ENCODE measurements at regions not wholly inside any gene's neighbourhood (a gene's known extent, or its start where the extent isn't known, plus 50 kb on each side); places are given as distances from the start of the nearest gene placed in this dataset.
"Not testable (repeated sequence)": the region's sequence is repeated elsewhere in the genome, so short reads cannot be mapped to it uniquely, and the experiment has no call there.

DNA sequence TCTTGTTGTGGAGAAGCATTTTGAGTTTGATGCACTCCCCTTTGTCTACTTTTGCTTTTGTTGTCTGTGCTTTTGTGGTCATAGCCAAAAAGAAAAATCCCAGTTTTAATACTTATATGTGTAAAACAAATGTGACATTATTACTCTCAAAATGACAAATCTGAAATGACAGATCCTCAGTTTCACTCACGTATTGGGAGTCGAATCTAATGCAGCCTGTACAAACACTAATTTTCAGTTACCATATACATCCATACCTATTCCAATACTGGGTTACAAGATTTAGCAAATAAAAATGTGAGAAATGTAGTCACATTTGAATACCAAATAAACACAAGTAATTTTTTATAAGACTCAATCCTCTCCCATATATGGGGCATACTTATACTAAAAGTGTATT, 148.2 kb upstream of the ZNF516 start:
- DNase-seq (ENCODE audit: low read depth in 2 of 2), result no peak

DNA sequence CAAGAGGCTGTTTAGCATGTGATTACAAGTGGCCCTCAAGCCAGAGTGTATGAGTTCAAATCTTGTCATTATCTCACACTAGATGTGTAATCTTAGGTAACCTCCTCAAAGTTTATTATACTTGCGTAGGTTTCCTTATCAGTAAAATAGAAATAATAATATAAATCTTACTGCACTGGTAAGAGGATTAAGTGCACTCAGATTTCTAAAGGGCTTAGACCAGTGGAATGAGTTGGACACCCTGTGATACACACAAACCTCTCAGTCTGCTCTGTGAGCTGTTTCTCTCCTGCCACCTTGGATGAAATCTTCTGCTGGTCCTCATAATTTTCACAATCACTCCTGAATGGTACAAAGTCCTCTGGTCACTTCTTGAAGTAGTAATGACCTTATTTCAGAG, 145.4 kb upstream of the ZNF516 start:
- no peak for DNase-seq (ENCODE audit: low read depth in 2 of 2)

DNA sequence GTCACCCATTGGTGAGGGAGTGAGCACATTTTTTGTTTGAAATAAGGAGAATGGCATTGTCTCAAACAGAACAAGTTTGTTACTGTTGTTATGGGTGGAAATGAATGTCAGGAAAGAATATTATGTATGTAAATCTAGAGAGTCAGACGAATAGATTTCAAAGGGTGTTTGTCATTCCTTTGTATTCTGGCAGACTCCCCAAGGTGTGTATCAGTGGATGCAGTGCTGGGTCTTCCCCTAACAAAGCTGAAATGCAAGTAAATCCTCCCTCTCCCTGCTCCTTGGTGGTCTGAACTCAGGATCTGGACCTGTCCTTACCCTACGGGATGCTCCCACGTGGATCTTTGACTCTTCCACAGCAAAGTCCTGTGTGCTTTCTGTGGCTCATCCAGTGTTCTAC, 139.5 kb upstream of the ZNF516 start:
- no peak for DNase-seq (ENCODE audit: low read depth in 2 of 2)

DNA sequence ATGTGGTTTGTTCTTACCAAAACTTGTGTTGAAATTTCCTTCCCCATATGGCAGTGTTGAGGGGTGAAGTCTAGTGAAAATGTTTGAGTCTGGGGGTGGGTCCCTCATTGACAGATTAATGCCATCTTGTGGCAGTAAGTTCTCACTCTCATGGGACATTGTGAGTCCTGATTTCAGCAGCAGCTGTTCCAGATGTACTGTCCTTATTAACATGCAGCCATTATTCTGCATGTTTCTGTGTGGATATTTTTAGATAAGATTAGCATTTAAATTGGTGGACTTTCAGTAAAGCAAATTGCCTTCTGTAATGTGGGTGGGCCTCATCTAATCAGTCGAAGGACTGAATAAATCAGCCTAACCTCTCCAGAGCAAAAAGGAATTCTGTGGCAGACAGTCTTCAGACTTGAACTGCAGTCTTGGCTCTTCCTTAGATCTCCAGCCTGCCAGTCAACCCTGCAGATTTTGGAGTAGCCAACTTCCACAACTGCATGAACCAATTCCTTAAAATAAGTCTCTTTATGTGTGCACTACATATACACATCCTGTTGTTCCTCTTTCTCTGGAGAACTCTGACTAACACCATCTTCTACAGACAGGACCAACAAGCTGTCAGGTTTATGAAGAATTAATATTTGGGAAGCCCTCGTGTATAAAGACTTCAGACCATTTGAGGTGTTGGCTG, 138.7 kb upstream of the ZNF516 start:
- no peak for DNase-seq (ENCODE audit: low read depth in 2 of 2)

DNA sequence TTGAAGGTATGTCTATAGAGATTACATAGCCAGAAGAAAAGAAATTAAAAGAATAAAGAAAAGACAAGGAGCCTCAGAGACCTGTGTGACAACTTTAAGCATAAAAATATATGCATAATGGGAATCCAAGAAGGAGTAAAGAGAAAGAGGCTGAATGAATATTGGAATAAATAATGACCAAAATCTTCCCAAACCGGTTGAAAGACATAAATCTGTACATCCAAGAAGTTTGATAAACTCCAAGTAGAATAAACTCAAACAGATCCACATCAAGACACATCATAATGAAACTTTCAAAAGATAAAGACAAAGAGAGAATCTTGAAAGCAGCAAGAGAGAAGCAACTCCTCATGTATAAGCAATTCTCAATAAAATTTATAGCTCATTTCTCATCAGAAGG, 132.4 kb upstream of the ZNF516 start:
- DNase-seq (ENCODE audit: low read depth in 2 of 2), result no peak

DNA sequence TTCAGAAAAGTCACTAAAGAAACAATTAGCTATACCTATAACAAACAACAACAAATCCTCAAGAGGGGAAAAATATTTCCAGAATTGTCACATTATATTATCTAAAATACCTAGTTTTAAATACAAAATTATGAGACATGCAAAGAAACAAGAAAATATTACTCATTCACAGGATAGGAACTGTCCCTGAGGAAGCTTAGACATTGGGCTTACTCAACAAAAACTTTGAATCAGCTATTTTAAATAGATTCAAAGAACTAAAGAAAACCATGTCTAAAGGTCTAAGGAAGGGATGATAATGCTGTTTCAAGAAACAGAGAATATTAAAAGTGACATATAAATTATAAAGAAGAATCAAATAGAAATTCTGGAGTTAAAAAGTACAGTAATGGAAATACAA, 131.9 kb upstream of the ZNF516 start:
- no peak for DNase-seq (ENCODE audit: low read depth in 2 of 2)

DNA sequence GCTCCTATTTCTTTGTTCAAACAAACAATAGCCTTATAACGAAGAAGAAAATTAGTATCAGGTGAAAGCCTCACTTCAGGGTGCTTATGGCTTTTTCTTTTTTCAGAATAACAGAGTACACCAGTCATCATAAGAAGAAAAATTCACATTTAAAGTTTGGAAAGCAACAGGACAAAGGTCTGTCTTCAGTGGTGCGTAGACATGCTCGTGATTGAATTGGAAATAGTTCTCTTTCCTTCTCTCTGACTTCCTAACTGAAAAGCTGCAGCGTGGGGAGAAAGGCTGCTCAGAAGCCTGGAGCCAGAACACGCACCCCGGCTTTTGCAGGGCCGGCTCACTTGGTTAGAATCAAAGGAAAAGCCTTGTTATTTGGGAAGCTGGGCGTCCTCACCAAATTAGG, 127.6 kb upstream of the ZNF516 start:
- DNase-seq (ENCODE audit: low read depth in 2 of 2), result no peak

DNA sequence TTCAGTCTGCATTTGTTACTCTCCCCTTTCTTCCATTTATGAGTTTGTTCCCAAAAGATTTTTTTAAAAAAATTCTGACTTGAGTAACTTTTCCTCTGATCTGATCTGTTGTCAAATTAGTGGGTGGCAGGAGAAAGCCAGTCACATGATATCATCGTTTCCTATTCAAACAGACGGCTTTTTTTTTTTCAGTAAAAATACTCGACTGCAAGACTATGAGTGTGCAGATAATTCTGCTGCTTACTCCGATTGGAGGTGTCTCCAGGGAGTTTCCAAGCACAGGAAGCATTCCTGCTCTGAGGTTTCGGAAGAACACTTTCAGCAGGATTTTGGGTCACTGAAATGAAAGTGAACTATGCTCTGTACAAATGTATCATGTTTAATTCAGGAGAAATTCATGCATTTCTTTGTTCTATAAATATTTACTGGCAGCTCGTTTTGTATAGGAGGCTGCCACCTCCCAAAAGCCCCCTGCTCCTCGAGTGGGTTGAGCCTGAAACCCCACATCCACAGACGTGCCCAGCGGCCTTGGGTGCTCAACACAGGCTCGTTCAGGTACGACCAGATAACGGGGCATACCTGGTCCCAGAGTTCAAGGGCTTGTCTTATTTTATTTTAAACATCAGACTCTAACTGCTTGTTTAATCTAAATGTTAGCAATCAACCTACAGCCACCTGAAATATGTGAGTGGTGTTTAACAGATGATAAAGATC, 126.9 kb upstream of the ZNF516 start:
- DNase-seq (ENCODE audit: low read depth in 2 of 2), result no peak

DNA sequence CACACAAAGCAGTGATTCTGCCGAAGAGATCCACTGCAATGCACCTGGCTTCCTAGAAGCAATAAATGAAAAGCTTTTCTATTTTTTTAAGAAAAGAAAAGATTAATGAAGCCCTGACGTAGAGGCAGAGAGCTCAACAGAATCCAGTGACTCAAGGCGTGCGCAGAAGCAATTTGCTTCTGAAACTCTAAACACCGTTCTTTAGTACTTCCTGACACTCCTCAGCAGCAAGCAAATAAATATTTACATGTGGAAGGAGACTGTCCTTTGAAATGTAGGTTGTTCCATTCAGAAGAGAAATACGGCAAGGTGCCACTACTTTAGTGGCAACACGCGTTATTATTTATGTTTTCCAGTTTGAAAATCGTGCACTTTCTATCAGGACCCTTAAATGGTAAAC, 126.2 kb upstream of the ZNF516 start:
- DNase-seq (ENCODE audit: low read depth in 2 of 2), result no peak

DNA sequence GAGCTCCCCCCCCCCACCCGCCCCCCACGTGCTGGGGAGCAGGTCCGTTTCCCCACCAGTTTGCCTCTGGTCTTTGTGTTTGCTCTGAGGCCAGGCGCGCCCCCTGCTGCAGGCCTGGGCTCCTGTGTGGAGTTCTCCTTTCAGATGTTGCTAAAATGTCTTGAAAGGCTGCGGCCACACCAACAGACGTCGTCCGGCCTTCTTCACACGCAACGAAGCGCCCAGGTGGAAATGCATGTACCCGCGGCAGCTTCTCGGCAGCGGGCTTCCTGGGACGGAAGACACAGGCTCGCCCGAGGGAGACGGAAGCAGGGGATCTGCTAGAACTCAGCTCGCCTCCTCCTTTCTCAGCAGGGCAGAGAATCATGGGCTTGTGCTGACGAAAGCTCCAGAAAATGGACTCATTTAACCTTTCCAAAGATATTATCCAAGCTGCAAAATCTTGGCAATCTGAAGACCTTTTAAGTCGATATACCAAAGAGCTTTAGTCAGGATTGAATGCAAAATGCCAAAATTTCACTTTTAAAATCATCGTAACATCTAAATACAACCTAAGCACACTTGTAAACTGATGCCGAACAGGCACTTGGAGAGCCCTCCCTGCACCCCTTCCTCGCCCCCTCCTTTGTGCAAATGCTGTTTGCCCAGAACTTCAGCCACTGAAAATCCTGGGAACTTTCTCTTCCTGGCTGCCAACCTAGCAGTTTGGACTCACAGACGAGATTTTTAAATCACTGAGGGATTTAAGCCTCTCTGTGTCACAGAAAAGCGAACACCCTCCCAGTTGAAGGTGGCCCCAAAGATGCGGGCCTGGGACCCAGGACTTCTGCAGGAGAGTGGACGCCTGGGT, 125.5 kb upstream of the ZNF516 start:
- peak in 1 of 2 donors; percentile 24 for DNase-seq (ENCODE audit: low read depth in 2 of 2)

DNA sequence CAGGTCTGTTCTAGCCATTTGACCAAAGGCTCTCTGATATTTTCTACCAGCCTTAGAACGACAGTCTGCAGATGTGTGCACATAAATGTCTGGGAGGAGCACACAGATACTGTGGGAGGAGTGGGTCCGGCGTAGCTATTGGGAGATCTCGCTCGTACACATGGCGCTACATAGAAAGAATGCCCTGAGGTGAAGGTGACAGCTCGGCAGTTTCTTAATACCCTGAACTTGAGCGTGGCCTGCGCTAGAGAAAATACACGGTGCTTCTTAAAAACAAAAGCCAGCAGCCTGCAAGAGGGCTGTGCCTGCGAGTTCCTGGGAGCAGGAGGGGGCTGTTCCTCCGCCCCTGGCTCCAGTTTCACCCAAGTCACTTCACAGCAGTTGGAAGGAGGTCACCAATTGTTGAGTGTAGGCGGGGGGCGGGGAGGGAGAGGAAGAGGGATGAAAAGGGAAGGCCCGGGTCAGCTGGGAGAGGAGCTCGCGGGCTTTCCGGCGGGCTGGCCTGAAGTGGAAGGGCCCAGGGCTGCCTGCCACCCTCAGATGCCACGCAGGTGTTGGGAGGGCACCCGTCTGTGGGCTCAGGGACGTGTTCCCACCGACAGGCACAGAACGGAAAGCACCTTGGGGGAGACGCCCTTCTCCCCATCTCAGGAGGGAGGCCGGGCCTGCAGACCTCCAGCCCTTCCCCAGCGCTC, 124.7 kb upstream of the ZNF516 start:
- DNase-seq (ENCODE audit: low read depth in 2 of 2), result no peak

DNA sequence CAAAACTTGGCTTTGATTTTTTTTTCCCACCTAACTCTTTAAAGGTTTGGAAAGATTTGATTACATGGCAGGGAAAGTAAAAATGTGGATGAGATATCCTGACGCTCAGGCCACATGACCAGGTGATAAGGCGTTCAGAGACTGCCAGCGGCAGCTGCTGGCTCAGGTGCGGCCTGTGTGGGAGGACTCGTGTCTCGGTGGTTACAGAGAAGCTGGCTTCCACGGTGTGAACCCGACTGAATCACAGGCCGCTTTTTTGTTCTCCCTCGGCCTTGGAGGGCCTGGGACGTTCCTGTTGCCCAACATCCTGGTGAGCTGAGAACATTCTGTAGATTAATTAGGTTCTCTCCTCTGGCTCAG, 124.2 kb upstream of the ZNF516 start:
- DNase-seq (ENCODE audit: low read depth in 2 of 2), result no peak

DNA sequence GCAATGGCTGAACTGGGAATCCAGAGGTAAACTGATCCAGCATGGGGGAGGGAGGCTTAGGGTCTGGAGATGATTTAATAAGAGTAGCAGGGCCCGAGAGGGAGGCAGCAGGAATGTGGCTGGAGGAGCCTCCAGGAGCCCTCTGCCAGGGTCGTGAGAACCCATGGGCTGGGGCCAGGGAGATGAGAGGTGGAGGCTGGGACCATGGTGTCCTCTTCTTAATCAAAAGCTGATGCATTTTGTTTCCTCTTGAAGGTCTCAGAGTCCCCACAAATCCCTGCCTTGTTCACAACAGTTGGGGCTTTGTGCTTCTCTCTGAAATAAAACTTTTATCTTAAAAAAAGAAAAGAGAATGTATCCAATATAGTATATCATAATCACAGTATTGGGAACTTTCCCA, 123.7 kb upstream of the ZNF516 start:
- no peak for DNase-seq (ENCODE audit: low read depth in 2 of 2)

DNA sequence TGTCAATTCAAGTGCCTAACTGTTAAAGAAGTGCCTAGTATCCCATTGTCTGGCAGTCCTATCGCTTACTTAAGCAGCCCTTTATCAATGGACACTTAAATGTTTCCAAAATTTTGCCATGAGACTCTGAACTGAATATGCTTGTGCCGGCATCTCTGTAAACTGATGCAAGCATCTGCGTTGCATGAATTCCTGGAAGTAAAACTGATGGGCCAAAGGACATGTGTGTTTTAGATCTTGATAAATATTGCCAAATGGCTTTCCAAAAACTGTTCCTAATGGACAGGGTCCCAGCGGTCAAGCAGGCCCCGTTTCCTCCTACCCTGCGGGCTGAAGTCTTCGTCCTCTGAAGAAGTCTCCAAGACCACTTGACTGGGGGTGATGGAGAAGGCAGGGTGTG, 121.3 kb upstream of the ZNF516 start:
- no peak for DNase-seq (ENCODE audit: low read depth in 2 of 2)

DNA sequence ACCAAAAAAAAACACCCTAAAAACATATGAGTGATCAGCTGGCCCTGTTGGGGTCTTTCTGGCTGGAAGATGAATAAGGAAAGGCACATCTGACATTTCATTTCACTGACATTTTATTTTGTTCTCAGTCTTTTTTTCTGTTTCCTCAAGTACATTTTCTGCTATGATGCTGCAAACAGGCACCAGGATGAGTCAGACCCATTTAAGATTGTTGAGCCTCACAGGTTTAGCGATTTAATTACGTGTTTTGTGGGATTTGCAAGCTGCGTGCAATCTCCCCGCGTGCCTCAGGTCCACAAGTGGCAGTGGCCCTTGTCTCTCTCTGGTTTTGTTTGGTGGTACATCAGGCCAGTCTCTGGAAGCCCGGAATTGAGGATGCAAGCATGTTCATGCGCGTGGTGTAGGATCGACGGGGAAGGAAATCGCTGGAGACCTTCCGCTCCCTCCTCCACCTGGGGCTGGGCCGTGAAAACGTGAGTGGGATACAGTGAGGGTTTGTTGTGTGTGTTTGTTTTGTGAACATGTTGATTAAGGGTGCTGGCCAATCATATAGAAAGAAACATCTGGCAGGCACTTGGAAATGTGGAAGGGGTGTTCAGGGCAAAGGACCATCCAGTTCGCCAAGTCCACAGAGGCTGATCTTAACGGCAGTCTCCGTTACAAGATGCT, 120.2 kb upstream of the ZNF516 start:
- DNase-seq (ENCODE audit: low read depth in 2 of 2), result no peak

DNA sequence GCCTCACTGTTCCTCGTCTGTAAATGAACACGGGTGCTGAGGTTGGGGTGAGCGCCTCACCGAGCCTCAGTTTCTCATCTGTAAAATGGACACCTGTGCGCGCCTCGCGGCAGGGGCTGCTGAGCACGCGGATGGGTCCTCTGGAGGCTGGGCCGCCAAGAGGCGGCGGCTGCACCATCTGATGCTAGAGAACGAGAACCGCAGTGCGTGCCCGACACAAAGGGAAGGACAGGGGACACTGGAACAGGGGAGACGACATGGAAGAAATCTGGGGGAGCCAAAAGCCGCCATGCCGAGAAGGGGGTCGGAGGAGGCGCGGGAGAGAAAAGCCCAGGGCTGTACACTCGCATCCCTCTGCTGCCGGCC, 118.7 kb upstream of the ZNF516 start:
- no peak for DNase-seq (ENCODE audit: low read depth in 2 of 2)

DNA sequence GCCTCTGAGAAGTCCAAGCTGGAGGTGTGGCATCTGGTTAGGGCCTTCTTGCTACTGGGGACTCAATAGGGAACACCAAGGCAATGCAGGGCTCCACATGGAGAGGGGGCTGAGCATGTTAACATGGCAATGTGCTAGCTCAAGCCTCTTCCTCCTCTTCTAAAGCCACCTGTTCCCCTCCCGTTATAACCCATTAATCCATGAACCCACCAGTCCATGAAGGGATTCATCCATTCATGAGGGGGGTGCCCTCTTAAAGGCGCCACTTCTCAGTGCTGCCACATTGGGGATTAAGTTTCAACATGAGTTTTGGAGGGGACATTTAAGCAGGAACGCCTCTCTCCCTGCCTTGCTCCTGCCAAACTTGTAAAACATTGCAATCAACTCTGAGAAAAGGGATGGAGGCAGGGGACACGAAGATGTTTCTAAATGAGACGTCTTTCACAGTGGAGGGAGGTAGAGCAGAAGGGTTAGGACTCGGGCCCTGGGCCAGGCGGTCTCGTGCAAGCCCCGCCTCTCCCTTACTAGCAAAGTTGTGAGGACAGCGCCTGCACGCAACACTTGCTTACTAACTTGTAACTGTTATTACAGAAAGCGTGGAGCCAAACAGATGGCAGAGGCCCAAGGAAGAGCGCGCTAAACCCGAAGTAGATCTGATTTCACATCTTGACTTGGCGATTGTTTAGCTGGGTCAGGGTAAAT, 118.2 kb upstream of the ZNF516 start:
- no peak for DNase-seq (ENCODE audit: low read depth in 2 of 2)

DNA sequence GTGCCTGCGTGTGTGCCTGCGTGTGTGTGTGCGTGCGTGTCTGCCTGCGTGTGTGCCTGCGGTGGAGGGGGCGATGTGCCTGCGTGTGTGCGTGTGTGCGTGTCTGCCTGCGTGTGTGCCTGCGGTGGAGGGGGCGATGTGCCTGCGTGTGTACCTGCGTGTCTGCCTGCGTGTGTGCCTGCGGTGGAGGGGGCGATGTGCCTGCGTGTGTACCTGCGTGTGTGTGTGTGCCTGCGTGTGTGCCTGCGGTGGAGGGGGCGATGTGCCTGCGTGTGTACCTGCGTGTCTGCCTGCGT, 116.7 kb upstream of the ZNF516 start:
- not testable (repeated sequence) for DNase-seq (ENCODE audit: low read depth in 2 of 2)

DNA sequence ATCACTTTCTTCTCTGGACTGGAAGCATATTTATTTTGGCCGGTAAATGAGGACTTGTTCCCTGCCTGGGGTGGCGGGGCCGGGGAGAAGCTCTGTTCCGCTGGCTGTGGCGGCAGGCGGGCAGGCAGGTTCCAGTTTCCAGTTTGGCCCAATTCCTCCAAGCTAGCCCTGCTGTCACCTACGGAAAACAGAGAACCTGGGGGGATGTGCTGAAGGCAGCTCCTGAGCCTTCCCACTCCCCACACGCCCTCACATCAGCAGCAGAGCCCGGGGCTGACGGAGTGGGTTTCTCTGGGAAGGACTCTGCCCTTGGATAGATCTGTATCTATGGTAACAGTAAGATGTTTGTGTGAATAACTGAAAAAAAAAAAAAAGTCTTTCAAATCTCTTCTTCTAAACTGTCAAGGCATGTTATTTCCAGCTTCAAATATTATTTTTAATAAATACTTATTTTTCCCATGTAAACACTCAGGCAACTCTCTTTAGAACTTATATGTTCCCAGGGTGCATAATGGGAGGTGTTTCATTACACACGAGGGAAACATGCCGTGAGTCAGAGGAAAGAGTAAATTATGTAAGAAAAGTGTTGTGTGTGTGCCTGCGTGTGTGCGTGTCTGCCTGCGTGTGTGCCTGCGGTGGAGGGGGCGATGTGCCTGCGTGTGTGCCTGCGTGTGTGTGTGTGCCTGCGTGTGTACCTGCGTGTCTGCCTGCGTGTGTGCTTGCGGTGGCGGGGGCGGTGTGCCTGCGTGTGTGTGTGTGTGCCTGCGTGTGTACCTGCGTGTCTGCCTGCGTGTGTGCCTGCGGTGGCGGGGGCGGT, 116.1 kb upstream of the ZNF516 start:
- DNase-seq (ENCODE audit: low read depth in 2 of 2), result no peak

DNA sequence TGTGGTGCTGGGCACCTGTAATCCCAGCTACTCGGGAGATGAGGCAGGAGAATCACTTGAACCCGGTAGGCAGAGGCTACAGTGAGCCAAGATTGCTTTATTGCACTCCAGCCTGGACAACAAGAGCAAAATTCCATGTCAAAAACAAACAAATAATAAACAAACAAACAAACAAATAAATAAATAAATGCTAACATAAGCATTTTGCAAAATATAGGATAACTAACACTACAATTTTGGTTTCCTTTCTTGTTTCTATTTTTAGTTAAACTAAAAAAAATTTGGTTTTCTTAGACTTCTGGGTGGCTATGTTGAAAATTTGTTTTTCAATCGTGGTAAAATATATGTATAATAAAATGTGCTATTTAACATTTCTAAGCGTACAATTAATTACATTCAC, 115.0 kb upstream of the ZNF516 start:
- no peak for DNase-seq (ENCODE audit: low read depth in 2 of 2)
